ENCODE measurements at regions not wholly inside any gene's neighbourhood (a gene's known extent, or its start where the extent isn't known, plus 50 kb on each side); places are given as distances from the start of the nearest gene placed in this dataset.
"Not testable (repeated sequence)": the region's sequence is repeated elsewhere in the genome, so short reads cannot be mapped to it uniquely, and the experiment has no call there.

GRCh38 chr20:43837856-43838702, 76.6 kb upstream of the TOX2 start:
- no peak for DNase-seq (ENCODE audit: low spot score)

DNA sequence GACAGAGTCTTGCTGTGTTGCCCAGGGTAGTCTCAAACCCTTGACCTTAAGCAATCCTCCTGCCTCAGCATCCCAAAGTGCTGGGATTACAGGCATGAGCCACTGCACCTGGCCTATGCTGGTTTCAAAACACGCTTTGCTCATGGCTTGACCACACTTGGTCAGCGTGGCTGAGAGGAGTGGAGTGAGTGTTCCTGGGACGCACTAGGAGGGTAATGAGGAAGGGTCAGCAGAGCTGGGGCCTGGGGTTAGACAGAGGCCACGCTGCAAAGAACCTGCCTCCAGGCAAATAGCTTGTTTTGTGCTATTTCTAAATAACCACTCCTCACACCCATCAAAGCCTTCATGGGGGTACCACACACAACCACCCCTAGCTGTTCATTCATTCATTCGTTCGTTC, 77.9 kb upstream of the TOX2 start:
- no peak for DNase-seq (ENCODE audit: low spot score)

DNA sequence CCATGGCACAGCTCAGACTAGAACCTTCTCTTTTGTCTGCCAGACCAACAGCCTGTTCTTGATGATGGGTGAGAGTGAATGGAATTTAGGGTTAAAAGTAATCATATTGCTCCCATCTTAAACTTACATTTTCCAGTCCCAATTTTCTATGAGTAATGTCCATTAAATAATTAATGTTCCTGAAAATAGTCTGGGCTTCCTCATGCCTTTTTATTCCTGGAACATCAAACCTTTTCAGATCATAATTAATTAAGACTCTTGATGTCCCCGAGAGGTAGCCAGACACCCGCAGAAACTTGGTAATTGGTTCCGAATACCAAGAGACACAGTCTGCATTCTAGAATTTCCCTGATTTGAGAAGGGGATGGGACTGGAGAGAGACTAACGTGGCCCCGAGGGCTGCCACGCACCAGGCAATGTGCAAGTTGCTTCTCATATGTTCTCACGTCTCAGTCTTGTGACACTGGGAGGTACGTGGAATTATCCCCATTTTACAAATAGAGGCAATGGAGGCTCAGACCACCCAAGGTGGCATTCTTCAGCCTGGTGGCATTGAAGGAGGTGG, 78.6 kb upstream of the TOX2 start:
- DNase-seq (ENCODE audit: low spot score): no peak

- no peak for DNase-seq (ENCODE audit: low spot score)
These were observed 80.9 kb upstream of the TOX2 start for GRCh38 chr20:43833511-43834395.

DNA sequence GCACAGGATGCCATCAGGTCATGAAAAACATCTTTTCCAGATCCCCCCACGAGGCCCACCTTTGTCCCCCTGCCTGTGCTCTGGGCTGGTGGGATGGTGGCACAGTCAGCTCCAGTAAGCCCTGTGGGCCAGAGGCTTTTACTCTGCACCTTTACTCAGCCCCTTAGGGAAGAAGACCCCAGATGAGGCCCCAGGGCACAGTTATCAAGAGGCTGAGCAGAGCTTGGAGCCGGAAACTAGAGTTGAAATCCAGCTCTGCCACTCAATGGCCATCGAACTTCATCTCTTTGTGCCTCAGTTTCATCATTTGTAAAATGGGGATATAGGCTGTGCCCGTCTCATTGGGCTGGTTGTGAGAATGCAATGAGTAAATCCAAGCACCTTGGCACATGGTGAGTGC, 81.7 kb upstream of the TOX2 start:
- DNase-seq (ENCODE audit: low spot score): no peak

DNA sequence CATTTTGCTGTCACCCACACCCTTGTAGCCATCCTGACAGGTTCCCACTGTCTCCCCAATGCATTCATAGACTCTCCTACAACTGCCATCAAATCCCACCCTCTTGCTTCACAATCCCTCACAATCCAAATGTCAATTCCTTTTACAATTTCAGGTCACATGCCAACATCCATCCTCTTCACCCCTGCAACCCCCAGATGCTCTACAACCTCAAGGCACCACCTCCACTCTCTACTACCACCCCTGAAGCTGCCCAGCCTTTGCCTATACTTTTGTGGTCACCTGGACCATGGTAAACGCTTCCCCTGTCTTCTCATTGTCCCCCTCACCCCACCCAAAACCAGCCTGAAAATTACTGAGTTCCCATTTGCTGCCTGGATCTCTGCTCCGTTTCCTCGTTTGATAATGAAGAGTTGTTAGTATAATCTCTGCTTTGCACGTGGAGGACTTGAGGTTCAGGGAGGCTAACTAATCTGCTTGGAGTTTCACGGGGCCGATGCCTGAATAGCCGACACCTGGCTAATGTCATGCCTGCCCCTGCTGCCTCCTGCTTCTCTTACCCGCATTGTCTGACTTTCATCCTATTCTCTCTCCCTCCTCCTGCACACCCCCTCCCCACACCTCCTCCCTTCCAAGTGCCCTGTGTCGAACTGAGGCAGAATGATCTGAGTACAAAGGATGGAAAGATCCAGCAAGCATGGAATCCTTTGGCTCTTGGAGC, 82.4 kb upstream of the TOX2 start:
- no peak for DNase-seq (ENCODE audit: low spot score)

DNA sequence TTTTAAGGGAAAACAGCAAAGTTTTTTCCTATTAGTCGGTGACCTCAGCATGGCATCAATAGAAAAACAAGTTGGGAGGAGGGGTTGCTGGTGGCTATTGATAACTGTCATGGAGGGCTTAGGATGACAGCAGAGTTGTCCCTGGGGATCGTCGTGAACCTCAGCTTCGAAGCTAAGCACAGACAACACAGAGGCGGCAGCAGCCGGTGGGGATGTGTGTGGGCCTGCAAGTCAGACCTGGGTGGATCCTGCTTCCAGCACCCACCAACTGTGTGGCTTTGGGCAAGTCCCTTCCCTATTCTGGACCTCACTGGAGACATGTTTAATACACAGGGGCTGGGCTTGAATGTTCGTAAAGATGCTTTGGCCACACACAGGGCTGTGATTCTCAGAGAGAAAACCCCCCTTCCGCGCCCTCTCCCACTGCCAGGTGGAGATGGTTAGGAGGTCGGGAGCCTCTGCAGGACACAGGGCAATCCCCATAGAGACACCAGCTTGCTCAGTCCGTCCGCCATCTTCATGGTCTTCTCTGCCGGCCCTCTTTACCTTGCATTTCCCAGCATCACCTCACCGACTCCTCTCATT, 83.1 kb upstream of the TOX2 start:
- DNase-seq (ENCODE audit: low spot score): no peak

GRCh38 chr20:43830883-43831282, 83.8 kb upstream of the TOX2 start:
- no peak for DNase-seq (ENCODE audit: low spot score)

DNA sequence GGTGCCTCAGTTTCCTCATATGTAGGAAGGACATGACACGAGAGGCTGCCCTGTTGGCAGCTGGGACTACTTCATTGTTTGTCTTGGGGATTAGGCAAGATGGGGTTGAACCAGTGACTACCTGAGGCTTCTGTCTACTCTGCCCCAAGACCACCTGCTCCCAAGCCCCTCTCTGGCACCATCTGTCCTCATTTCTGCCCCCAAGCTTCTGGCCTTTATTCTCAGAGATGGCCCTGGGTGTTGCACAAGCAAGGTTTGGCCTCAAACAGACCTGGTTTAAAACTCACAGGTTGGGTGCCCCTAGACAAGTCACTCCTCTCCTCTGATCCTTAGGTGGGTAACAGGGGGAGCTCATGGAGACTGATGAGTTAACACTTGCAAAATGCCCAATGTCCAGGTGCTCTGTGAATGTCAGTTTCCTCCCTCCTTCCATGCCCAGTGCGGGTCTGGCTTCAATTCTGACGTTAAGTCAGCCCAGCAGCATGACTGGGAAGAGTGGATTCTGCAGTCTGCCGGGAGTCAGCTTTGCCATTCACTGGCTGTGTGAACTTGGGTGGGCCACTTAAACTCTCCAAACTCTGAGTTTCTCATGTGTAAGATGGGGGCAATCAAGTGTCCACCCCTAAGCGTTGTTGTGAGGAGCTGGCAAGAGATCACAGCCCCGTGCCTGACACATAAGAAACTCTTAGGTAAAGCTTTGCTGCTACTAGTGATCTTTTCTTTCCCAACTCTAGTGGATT, 84.5 kb upstream of the TOX2 start:
- DNase-seq (ENCODE audit: low spot score): no peak

GRCh38 chr20:43827940-43828562, 86.6 kb upstream of the TOX2 start:
- DNase-seq (ENCODE audit: low spot score): peak; percentile 36

GRCh38 chr20:43826943-43827342, 87.7 kb upstream of the TOX2 start:
- not testable (repeated sequence) for DNase-seq (ENCODE audit: low spot score)

DNA sequence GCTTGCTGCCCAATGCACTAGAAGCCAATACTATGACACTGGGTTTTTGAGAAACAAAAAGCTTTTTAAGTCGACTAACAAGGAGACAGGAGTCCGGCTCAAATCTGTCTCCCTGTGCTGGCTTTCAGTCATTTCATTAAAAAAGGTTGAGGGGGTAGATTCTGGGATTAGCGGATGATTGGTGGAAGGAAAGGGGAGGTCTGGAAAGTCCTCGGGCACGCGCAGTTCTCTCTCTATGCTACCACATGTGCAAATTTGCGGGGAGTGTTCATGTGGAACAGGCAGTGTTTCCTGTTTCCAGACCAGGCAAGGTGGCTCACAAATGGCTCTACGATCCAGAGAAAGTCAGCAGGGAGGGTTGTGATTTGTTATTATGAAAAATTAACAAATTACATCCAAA, 89.1 kb upstream of the TOX2 start:
- no peak for DNase-seq (ENCODE audit: low spot score)

DNA sequence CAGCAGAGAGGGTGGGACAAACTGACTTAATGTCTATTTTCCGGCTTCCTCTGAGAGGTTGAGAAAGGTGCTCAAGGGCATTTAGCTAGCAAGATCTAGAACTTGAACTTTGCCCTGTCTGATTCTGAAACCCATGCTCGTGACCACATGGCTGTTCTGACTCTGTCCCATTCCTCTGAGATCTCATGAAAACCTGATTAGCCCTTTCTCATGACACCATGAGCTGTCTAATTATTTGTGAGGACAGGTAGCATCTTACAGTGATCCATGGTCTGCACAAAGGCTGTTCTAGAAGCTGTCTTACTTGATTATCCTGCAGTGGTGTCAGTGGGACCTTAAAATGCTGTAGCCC, 89.6 kb upstream of the TOX2 start:
- DNase-seq (ENCODE audit: low spot score): no peak

DNA sequence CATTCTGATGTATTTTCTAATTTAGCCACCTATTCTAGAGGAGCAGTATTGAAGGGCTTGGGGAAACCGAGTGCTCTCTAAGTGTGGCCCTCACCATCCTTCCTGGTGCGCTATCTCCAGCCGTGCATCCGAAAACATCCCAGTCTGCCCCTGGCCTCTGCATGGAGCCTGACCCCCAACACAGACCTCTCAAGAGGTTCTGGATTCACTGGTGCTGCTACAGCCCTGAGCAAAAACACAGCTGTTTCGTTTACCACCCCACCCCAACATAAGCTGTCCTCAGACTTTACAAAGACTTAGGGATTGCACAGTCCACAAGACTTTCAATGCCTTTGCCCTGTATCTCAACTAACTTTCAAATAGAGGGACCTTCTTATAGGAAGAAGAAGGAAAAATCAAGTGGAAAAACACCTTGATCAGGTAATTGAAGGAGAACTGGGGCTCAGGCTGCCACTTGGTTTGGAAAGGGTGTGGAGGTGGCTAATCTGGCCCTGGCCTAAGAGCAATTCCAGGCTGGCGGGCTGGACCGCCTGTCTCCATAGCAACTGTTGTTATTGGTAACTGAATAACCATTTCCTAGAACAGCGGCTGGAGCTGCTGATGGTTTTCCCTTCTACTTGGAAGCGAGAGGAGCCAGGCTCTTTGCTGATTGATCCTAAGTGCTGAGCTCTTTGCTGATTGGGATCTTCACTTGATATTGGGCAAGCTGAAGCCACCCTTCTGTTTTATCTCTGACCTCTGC, 90.2 kb upstream of the TOX2 start:
- DNase-seq (ENCODE audit: low spot score): peak; percentile 39

DNA sequence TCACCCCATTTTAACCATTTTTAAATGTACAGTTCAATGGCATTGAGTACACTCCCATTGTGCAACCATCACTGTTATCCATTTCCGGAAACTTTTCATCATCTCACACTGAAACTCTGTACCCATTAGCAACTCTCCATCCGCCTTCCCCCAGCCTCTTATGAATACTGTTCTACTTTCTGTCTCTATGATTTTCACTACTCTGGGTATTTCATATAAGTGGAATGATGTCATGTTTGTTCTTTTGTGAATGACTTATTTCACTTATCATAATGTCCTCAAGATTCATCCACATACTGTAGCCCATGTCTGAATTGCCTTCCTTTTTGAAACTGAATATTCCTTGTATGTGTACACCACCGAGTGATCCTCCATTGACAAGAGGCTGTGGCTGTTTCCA, 92.9 kb upstream of the TOX2 start:
- DNase-seq (ENCODE audit: low spot score): no peak

DNA sequence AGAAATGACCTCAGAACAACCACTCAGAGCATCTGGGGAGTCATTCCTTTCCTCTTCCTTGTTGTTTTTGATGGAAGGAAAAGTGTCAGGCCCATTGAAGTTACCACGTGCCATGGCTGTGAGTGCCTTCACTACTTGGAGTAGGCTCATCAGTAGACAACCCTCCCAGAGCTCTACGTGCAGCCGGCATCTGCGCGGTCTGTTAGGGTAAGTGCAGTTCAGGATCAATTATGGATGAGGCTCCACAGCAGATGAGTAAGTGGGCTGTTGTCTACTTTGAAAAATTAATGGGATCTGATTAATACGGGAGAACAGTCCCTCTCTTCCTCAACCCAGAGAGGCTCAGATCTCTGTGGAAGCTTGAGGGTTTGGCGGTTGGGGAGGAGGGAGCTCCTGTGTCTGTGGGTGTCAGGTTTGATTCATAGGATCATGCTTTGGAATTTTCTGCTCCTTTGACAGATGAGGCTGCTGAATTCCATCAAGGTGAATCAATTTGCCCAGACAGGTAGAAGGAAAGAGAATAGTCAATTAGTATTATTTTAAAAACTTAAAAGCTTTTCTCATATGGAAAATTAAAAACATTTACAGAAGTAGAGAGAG, 93.8 kb upstream of the TOX2 start:
- peak; percentile 30 for DNase-seq (ENCODE audit: low spot score)

GRCh38 chr20:43812216-43812615, 85.4 kb upstream of the GTSF1L start:
- DNase-seq (ENCODE audit: low spot score): no peak

GRCh38 chr20:43809206-43809819, 82.5 kb upstream of the GTSF1L start:
- DNase-seq (ENCODE audit: low spot score): no peak

DNA sequence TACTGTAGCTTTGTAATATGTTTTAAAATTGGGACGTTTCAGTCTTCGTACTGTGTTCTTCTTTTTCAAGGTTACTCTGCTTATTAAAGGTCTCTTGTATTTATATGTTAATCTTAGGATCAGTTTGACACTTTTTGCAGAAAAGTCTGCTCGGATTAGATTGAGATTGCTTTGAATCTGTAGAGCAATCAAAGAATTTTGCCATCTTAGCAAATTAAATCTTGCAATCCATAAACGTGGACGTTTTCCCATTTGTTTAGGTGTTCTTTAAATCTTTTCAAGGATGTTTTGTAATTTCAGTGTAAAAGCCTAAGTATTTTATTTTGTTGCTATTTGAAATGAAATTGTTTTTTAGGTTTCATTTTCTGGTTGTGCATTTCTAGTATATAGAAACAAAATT, 78.0 kb upstream of the GTSF1L start:
- DNase-seq (ENCODE audit: low spot score): no peak

Measured in SW480 (cell line).